NT2/D1 (cell line): ENCODE measurements at regions not wholly inside any gene's neighbourhood (a gene's known extent, or its start where the extent isn't known, plus 50 kb on each side); places are given as distances from the start of the nearest gene placed in this dataset.

Experiments
- DNase-seq: peaks from one replicate; pipeline ENCODE4 v3.0.0-alpha.2; 2011; ENCODE audit warnings: low read depth, low spot score
- H3K27me3 ChIP-seq: 2 replicates; pipeline ENCODE4 v1.6.0; 2011; ENCODE audit warnings: mild to moderate bottlenecking; ENCODE audit not compliant: insufficient read length, insufficient read depth
- H3K36me3 ChIP-seq: 2 replicates; pipeline ENCODE4 v1.6.1; 2011; ENCODE audit warnings: mild to moderate bottlenecking, low read length, mixed read lengths; ENCODE audit not compliant: insufficient read depth, insufficient read length
- H3K4me1 ChIP-seq: 2 replicates; pipeline ENCODE4 v1.5.1; 2011; ENCODE audit not compliant: insufficient read depth, insufficient read length
- H3K4me3 ChIP-seq: 2 replicates; pipeline ENCODE4 v1.5.1; 2011; ENCODE audit warnings: low read depth; ENCODE audit not compliant: insufficient read length
- H3K9ac ChIP-seq: 2 replicates; pipeline ENCODE4 v1.6.0; 2011; ENCODE audit warnings: low read depth; ENCODE audit not compliant: insufficient read length
- H3K9me3 ChIP-seq: 2 replicates; pipeline ENCODE4 v1.5.1; 2011; ENCODE audit warnings: mild to moderate bottlenecking, low read length; ENCODE audit not compliant: insufficient read depth
- SUZ12 ChIP-seq: IDR thresholded peaks from 2 replicates; pipeline ENCODE4 v1.6.1; 2011; ENCODE audit not compliant: insufficient read length, insufficient read depth; ENCODE audit errors: extremely low read depth
- YY1 ChIP-seq: IDR thresholded peaks from 2 replicates; pipeline ENCODE4 v1.6.1; 2011; ENCODE audit not compliant: insufficient read length, insufficient read depth
- ZNF274 ChIP-seq: IDR thresholded peaks from 2 replicates; pipeline ENCODE4 v1.6.1; 2011; ENCODE audit warnings: mild to moderate bottlenecking, low read depth, low read length

DNA sequence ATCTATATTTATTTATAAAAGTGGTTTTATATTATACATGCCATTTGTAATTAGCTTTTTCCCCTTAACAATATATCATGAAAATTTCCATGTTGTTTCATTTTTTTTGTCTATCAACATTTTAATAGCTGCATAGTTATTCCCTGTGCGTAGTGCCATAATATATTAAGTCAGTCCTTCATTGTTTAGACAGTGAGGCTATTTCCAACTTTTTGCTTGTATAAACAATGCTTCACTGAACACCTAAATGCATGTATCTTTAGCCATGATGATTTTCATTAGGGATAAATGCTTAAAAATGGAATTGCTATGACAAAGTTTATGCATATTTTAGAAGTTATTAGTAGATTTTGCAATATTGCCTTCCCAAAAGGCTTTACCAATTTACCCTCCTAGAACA, 80.7 kb upstream of the STC2 start:
- H3K4me3 ChIP-seq = no peak overlapping the region
- H3K27me3 ChIP-seq = no peaks in the 10 kb centered on the region
- H3K36me3 ChIP-seq = no peaks in the 10 kb centered on the region
- no peaks in the 10 kb centered on the region for H3K4me1 ChIP-seq
- DNase-seq = no peak
- no peak overlapping the region for H3K9ac ChIP-seq
- peaks cover 26% of the 10 kb centered on the region for H3K9me3 ChIP-seq
- no peak for TF ChIP-seq SUZ12
- TF ChIP-seq YY1 = no peak
- no peak for TF ChIP-seq ZNF274

DNA sequence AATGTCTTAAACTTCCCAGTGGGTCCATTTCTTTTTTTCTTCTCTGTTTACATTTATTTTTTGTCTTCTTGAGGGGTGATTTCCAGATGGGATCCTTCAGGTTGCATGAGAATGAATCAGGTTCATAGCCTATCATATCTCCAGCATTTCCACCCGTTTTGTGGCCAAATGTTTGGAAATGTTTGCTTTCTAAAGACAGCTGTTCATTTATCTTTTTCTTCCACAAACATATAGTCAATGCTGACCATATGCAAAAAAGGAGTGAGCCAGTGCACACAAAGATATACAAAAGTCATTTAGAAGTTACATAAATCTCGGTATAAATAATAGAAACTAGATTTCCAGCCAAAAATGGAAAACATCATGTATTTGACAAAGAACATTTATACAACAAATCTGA, 71.6 kb upstream of the STC2 start:
- H3K27me3 ChIP-seq = no peaks in the 10 kb centered on the region
- H3K4me1 ChIP-seq = no peaks in the 10 kb centered on the region
- TF ChIP-seq SUZ12 (no peak), ZNF274 (no peak), YY1 (no peak)
- no peaks in the 10 kb centered on the region for H3K36me3 ChIP-seq
- DNase-seq = no peak
- no peak overlapping the region for H3K9ac ChIP-seq
- no peak overlapping the region for H3K4me3 ChIP-seq
- H3K9me3 ChIP-seq = no peaks in the 10 kb centered on the region

DNA sequence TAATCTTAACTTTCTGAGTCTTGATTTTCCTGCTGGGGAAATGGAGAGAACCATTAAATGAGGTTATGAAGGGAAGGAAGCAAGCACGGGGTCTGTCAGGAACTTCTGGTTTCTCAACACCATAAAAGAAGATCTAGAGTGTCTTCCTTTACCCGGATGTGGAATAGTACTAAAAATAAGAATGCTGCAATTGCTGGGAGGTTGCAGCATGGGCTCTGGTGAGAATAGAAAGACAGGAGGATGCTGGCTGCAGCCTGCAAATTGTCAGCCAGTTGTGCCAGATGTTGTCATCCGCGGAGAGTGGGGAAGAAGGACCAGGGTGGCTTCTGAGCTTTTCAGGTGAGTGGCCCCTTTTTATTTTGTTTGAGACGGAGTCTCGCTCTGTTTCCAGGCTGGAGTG, 69.3 kb upstream of the STC2 start:
- no peak overlapping the region for H3K4me3 ChIP-seq
- H3K36me3 ChIP-seq = no peaks in the 10 kb centered on the region
- DNase-seq = no peak
- TF ChIP-seq YY1 (no peak), SUZ12 (no peak), ZNF274 (no peak)
- no peak overlapping the region for H3K9ac ChIP-seq
- H3K9me3 ChIP-seq = no peaks in the 10 kb centered on the region
- H3K27me3 ChIP-seq = no peaks in the 10 kb centered on the region
- H3K4me1 ChIP-seq = no peaks in the 10 kb centered on the region

DNA sequence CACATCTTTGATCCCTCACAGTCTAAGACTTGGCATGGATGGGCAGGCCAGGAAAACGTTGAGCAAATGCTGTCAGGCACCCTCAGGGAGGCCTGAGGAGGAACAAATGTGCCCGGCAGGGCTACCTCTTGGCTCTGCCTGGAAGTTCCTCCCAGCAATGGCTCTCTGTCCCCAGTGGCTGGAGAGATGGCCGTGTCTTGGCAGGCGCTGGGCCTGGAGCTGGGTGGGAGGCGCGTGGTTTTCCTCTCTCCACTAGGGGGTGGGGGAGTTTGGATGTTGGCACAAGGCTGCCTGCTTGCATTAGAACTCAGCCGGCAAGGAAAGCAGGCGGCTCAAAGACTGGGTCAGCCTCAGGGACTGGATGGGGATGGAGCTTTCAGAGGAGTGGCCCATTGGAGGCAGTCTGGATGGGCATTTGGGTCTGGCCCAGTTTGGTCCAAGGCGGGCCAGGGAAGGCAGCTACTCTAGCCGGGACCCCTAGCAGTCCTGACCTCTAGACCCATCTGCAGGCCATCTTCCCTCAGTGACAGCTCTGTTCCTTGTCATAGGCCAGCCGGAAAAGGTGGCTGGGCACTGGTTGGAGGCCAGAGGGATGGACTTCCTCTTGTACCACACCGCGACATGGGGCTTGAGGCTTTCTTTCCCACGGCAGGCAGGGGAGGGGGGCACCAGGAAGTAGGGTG, 68.2 kb upstream of the STC2 start:
- TF ChIP-seq ZNF274 (no peak), YY1 (no peak), SUZ12 (no peak)
- Histone ChIP-seq H3K9ac (no peak overlapping the region), H3K4me1 (no peaks in the 10 kb centered on the region), H3K36me3 (no peaks in the 10 kb centered on the region), H3K4me3 (no peak overlapping the region), H3K9me3 (no peaks in the 10 kb centered on the region), H3K27me3 (no peaks in the 10 kb centered on the region)
- DNase-seq = peak; percentile 13

DNA sequence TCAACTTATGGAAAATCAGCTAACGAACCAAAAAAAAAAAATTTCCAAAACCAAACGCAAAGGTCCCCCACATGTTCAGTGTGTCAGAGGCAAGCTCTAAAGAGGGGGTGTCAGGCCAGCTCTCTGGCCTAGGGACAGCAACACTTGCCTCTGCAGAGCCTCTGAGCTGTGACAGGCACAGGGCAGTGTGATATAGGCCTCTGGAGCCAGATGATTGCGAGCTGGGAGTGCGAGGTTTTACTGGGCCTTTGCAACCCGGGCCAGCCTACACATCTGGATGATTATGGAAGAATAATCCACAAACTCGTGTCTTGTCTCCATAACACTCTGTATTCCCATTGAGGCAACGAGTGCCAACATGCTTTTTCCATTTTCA, 67.7 kb upstream of the STC2 start:
- TF ChIP-seq ZNF274 = no peak
- no peak for TF ChIP-seq SUZ12
- no peak for TF ChIP-seq YY1
- no peaks in the 10 kb centered on the region for H3K36me3 ChIP-seq
- no peaks in the 10 kb centered on the region for H3K4me1 ChIP-seq
- no peak overlapping the region for H3K4me3 ChIP-seq
- DNase-seq = no peak
- H3K27me3 ChIP-seq = no peaks in the 10 kb centered on the region
- no peak overlapping the region for H3K9ac ChIP-seq
- H3K9me3 ChIP-seq = no peaks in the 10 kb centered on the region

DNA sequence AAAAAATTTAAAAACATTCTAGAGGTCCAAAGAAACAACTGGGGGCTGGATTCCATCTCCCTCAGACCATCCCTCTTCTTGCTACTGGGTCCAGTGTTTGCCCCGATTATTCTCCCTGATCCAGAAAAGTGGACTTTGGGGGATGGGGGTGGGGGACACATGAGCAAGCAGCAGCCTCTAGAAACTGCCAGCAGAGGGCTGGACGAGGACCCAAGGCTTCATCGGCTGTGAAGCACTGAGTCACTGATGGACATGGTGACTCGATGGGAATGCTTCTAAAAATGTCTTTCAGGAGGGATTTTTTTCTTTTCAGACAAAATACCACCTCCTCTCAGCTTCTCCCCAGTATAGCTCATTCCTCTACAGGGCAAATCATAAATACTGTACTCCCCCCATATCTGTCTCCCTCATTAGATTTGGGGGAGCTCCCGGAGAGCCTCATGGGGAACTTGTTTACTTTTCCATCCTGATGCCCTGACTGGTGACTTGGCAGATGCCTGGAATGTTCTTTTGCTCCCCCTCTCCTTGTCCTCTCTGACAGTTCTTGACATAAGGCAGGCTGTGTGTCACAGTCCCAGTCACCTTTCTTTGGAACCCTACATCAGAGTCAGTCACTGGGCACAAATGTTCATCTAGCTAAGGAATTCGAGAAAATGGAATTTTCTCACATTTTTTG, 67.2 kb upstream of the STC2 start:
- Histone ChIP-seq H3K9me3 (no peaks in the 10 kb centered on the region), H3K4me3 (no peak overlapping the region), H3K4me1 (no peaks in the 10 kb centered on the region), H3K27me3 (no peaks in the 10 kb centered on the region), H3K9ac (no peak overlapping the region), H3K36me3 (no peaks in the 10 kb centered on the region)
- TF ChIP-seq YY1 (no peak), ZNF274 (no peak), SUZ12 (no peak)
- no peak for DNase-seq

DNA sequence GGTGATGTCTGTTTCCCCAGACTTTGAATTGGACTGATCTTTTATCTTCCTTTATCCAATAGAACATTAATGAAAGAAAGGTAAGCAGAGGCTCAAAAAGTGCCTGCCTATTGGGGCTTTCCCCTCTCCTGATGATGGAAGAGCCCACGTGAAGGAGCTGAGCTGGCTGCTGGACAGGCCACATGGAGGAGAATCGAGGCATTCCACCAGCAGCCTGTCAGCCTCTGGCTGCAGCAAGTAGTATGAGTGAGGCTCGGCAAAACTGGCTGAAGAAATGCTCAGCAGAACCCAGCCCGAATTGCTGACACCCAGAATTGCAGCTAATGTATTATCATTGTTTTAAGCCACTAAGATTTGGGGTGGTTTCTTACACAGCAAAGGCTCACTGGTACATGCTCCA, 66.5 kb upstream of the STC2 start:
- Histone ChIP-seq H3K9me3 (no peaks in the 10 kb centered on the region), H3K36me3 (no peaks in the 10 kb centered on the region), H3K9ac (no peak overlapping the region), H3K4me1 (no peaks in the 10 kb centered on the region), H3K4me3 (no peak overlapping the region), H3K27me3 (no peaks in the 10 kb centered on the region)
- DNase-seq = no peak
- TF ChIP-seq YY1 (no peak), SUZ12 (no peak), ZNF274 (no peak)
